ENCODE measurements at regions not wholly inside any gene's neighbourhood (a gene's known extent, or its start where the extent isn't known, plus 50 kb on each side); places are given as distances from the start of the nearest gene placed in this dataset.

DNA sequence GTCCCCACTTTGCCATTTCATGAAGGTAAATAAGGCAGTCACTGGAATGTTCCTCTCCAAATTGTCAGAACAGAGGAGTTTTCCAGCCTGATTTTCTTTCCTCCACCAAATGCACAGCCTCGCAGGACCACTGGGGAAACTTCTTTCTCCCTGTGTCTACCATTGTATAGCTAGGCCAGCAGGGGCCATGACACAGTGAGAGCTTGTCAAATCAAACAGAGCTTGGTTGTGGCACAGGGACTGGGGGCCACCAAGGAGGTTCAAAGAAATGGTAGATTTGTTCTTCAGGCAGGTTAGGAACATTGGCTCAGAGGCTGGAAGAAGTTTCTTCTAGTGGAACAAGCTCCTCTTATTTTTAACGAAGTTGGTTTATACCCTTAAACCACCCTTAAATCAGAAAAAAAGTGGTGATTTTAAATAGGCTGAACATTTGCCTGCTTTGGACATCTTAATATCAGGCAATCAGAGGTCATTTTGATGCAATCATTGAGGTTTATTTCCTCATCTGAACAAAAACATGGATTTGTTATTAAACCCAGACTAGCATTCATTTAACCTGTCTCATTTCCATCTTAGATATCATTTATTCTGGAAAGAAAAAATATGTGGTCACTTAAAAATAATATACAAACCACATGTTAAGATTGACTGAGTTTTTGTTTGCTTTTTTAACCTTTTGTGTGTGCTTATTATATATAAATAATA, 105.6 kb downstream of the GTPBP8 start:
- DNase-seq: no peak

- no peak for DNase-seq
These were observed 107.2 kb downstream of the GTPBP8 start for GRCh38 chr3:113097960-113098447.

GRCh38 chr3:113100063-113100462, 109.3 kb downstream of the GTPBP8 start:
- DNase-seq: no peak

DNA sequence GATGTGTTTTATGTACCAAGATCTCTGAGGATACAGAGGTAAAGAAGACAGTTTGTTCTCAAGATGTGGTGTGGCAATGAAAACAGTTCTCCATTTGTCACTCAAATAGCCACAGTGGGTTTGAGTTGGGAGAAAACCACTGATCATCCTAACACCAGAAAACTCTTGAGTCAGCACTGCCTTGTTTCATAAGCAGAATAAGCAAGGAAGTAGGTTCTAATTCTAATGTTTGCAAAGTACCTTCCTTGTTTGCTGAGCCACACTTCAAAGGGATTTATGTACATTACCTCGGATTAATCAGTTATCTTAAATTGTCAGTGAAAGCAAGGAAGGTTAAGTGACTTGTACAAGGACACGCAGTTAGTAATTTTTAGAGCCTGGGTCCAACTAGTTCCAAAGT, 107.8 kb upstream of the BOC start:
- DNase-seq: no peak

DNA sequence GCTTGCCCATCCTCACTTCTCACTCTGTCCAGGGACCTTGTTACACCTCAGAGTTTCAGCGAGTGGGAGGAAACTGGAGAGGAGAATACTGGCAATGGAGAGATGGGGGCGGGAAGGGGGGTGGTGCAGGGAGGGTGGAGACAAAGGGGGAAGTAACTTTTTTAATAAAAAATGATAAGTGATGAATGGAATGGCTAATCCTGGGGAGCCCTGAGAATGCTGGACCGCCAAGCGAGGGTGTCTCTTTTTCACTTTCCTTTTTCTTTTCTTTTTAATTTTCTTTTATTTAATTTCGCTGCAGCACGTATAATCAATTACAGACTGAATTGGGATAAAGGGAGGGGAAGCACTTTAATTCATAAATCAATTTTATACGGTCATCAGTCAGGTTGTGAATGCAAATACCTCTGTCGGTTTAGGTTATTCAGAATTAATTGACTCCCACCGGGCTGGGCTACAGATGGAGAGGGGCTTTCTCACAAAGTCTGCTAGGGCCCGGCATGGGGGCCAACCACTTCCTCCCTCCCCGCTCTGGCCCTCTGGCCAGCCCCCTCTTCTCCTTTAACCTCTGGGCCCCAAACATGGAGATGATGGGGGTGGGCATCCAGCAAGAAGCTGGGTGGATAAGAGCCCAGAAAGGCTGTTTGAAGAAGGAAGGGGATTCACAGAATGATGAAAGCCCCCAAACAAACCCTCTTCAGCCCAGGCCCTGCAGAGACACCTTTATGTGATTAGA, 106.8 kb upstream of the BOC start:
- DNase-seq: no peak

DNA sequence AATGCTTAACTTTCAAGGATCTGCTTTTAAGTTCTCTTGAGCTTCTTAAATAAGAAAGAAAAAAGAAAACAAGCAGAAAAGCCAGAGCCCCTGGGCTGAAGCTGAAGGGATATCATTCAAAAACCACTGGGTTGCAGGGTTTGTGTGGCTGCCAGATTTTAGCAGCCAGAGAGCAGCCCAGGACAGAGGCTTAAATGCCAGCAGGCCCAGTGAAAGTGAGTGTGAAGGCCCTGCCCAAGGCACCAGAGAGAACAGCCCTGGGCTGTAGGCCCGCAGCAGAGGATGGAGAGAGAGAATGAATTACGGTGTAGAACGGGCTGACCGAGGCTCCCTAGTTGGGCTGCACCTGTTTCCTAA, 106.3 kb upstream of the BOC start:
- DNase-seq: no peak

DNA sequence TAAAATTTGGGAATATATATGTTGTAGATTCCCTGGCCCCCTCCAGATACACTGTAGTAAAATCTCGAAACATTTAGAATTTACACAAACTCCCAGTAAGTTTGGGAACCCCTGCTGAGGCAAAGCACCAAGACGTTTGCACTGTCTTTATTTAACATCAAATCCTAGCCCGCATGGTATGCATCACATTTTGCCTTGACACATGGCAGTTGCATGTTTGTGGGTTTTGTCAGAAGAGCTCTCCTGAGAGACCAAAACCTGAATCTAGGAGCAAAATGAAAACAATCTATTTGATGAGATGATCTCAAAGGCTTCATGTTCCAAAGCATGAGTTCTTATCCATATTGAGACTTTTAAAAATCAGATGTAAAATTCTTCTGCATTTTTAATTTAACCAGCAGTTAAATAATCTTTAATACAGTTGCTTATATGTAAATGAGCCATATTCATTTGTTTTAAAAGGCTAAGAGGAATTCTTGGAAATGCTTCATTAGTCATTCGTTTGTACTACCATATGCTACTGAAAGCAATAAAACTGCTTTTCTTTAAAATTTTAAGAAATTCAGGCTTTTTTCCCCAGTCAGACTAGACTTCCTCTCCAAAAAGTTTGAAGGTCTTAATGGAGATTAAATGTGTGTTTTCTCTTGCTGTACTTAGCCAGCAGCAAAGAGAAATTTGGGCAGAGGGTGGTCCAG, 105.2 kb upstream of the BOC start:
- DNase-seq: no peak

DNA sequence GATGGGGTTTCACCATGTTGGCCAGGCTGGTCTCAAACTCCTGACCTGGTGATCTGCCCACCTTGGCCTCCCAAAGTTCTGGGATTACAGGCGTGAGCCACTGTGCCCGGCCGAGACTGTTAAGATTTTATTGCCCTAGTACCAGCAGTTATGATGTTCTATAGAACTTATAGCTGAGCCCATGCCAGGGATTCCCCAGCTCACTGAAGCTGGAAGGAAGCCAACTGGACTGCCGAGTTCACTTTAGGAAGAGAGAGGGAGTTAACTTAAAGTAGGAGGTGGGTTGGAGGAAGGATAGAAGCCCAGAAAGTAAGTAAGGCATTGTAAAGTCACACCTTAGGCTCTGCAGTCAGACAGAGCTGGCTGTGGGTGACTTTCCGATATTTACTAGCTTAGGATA, 101.1 kb upstream of the BOC start:
- no peak for DNase-seq

DNA sequence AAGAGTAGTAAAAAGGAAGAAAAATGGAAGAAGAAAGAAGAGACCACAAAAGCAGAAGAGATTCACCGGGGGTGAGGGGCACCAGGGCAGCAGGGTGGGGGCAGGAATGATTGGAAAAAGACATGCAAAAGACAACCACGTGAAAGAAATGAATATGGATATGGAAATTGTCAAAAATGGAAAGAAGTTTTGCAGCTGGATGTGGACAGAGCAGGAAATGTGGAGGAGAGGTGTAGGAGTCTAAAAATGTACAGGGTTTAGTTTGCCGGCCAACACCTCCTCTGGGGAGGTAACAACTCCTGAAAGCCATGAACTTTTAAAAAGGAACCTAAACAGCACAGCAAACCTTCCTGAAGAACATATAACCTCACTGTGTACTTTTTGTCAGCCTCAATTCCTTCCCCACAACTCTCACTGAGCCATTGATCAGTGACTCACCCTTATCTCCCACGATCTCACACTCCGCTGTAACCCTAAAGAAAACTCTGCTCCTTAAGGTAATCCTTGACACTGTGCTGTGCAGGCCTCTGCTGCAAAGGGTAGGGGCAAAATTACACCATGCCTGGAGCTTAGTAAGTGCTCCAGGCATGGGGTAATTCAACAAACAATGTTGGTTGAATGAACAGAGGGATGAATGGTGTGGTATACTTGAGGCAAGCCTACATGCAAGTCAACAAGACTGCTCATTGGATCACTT, 100.2 kb upstream of the BOC start:
- no peak for DNase-seq

GRCh38 chr3:113113361-113113760, 98.0 kb upstream of the BOC start:
- DNase-seq: no peak

GRCh38 chr3:113117511-113118234, 93.7 kb upstream of the BOC start:
- peak; percentile 72 for DNase-seq

DNA sequence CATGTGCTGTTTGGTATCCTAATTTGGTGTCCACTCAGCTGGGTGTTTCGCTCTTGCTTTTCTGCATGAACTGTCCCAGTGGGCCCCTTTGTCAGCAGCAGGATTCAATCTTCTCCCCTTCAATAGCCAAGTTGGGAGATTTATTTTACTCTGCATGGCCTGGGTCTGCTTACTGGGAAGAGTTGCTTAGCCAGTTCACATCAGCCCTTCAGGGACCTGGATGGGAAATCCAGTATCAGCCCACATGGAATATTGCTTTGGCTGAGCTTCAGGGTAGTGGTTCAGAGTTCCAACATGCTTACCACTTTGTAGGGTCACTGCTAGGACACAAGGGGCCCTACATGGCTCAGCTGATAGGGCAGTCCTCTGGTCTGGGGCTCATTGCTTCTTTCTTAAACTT, 93.0 kb upstream of the BOC start:
- no peak for DNase-seq

DNA sequence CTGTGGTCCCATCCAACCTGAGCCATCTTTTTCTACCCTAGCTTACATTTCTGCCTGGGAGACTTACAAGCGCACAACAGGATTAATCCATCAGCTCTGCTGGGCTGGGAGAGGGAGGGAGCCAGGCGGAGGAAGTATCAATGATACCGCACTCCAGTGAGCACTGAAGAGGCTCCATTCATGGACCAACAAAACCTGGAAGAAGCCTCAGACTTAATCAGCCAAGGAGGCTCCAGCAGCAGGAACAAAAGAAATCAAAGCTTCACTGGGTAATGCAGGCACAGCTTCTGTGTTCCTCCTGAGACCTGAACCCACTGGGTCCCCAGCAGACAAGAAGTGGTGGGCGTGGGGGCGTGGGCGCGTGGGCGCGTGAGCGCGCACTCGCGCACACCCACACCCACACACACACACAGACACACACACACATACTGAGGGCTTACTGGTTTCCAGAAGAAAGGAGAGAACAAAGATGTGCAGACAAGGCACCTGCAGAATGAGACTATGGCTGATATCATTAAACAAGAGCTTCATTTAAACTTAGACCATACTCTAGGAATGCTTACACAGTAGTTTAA, 87.0 kb upstream of the BOC start:
- DNase-seq: peak; percentile 80

- no peak for DNase-seq
These were observed 85.4 kb upstream of the BOC start for GRCh38 chr3:113125951-113126350.

DNA sequence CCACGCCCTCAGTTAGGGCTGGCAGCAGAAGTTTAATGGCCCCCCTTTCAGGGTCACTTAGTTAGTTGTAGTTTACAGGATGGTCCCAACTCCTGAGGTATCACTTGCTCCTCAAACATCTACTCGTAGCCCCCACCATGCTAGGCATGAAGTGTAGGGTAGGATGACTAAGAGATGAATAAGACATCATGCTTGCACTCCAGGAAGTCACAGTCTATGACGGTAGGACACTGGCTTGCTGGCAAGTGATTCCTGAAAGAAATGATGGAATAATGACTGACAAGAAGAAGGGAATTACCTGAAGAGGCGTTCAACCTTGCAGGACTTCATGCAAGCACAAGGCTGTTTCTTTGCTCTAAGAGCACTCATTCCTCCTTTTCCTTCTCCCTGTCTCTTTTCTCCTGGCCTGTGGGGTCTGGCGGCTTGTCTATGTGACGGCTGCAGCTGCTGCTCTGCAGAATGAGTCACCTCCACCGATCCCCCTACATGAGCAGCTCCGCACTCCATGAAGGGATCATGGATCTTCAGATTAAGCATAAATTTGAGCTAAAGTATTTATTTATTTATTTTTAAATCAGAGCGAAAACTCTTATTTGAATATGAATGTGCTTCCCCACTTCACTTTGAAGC, 82.9 kb upstream of the BOC start:
- DNase-seq: no peak

DNA sequence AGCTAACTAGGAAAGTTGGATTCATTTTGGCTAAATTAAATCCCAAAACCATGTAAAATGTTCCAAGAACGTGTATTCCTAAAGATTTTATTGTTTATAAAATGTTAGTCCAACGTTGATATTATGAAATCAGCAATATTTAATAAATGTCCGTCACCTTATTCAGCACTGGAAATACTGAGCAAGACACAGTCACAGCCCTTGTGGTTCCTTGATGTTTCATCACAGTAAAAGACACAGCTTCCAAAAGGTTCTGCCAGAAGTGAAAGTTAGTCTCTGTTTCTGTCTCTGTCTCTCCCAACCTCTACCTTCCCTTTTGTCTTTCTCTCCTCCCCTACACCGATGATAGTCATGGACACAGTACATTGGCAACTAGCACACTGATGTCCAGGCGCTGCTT, 82.2 kb upstream of the BOC start:
- no peak for DNase-seq

DNA sequence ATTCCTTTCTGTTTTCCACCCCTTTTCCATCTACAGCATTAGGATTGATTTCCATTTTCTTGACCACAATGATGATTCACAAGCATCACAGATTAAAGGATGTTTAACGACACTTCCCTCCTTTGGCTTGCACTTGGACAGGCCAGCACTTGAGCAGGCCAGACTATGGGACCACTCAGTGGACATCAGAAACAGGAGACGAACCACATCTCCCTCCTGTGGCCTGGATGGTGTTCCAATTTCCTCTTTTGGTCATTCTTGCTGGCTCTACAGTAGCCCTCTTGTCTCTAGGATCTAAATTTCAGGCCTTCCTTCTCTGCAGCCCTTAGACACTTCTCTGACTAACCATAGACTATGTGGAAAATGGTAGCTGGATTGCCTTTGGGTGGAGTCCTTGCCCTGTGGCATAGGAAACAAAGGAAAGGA, 78.8 kb upstream of the BOC start:
- no peak for DNase-seq

DNA sequence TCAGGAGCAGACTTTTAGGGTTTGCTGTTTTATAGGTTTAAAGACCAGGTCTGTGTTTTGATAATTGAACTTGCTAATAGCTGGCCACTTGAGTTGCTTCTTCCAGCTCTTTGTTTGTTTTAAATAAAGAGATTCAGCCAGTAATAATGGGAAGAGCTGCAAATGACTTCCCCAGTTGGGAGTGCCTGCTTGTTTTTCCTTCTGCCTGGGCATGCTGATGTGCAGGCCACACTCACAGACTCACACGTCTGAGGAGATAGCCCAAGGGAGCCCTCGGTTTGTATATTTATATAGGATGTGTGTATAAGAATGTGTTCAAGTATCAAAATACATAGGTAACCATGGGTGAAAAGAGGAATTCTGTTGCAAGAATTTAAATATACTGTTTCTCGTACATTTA, 78.2 kb upstream of the BOC start:
- DNase-seq: no peak

- no peak for DNase-seq
These were observed 75.3 kb upstream of the BOC start for GRCh38 chr3:113136071-113136470.

GRCh38 chr3:113136544-113136943, 74.8 kb upstream of the BOC start:
- DNase-seq: no peak

DNA sequence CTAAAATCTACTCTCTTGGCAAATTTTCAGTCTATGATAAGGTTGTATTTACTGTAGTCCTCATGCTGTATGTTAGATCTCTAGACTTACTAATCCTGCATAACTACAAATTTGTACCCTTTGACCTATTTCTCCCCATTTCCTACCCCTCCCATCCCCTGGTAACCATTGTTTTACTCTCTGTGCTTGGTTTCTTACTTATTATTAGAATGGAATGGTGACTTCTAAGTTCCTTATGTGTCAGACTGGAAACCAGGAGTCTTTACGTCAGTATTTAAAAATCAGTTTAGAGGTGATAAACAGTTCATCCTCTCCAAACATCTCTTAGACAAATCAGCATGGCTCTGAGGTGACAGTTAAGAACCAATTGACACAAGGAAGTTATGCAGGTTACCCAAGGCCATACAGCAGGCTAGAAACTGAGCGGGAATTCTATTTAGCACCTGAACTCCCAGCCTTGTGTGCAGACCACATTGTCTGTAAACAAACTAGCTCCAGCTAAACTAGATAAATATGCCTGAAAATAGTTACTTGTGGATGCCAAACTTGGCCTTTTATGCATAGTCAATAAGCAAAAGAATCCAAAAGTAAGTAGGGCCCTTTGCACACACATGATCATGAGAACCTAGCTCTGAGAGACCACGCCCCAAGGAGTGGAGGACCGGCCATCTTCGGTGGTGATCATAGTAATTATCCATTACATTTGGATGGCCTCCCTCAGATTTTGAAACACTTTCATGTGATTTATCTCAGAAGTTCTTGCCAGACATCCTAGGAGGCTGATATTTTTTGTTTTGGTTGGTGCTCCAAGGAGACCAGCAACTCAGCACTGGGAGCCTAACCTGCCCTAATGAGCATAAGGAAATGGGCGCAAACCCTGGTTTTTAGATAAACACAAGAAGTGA, 72.3 kb upstream of the BOC start:
- DNase-seq: no peak

All from DMS79 treated with DMSO at 0.1 percent for 48 hours (cell line).